OCI-M1 (cell line): ENCODE measurements at regions not wholly inside any gene's neighbourhood (a gene's known extent, or its start where the extent isn't known, plus 50 kb on each side); places are given as distances from the start of the nearest gene placed in this dataset.

Source experiments
- DNase-seq: peaks from one replicate; lab custom pipeline; 2025; lab: John Stamatoyannopoulos, UW

DNA sequence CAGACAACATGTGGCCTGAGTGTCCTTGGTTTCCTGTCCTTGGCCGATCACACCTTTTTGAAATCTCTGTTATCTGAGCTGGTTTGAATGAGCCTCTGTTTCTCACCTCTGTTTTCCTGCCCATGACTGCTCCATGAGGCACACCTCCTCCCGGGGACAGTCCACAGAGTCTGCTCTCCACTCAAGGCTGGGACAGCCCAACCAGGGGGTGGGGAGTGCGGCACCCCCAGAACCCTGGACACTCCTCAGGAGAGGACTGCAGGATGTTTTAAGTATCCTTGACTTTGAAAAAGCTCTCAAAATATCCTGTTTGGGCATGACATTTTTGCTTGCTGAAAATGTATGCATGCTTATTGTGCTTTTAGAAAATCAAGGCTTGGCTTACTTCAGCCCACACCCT, 333.0 kb upstream of the N4BP1 start:
- no peak for DNase-seq

DNA sequence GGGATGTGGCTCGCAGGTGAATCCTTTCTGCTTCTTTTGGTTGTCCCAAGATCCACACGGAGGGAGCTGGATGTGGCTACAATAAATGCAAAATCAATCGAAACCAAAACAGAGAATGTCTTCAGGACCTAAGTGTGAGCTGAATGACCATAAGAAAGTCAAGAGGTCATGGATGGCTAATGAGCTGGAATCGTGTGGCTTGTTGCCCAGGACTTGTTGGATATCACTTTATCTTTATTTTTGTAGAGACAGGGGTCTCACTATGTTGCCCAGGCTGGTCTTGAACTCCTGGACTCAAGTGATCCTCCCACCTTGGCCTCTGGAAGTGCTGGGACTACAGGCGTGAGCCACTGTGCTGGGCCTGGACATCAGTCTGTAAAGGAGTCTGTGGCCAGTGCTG, 326.8 kb upstream of the N4BP1 start:
- no peak for DNase-seq

DNA sequence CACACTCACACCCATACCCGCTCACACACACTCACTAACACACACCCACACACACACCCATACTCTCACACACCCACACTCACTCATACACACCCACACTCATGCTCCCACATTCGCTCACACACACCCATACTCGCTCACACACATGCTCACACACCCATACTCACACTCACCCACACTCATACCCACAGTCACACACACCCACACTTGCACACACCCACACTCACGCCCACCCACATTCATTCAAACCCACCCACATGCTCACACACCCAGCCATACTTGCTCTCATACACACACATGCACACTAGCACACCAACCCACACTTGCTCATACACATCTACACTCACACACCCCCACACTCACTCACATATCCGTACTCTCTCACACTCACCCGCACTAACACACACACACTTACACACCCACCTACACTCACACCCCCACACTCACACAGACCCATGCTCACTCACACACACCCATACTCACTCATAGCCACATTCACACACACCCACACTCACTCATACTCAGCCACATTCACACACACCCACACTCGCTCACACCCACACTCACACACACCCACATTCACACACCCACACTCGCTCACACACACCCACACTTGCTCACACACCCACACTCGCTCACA, 322.4 kb upstream of the N4BP1 start:
- DNase-seq, result no peak

DNA sequence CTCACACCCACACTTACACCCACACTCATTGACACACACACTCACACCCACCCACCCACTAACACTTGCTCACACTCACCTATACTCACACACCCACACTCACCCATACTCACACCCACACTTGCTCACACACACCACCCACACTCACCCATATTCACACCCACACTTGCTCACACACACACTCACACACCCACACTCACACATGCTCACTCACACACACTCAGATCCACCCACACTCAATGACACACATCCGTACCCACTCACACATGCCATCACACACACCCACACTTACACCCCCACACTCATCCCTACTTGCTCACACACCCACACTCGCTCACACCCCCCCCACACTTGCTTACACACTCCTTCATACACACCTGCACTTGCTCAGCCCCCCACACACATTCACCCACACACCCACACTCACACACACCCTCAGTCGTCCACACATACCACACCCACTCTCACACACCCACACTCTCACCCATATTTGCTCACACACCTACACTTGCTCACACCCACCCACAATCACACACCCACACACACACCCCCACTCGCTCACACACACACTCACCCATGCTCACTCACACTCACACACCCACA, 321.1 kb upstream of the N4BP1 start:
- no peak for DNase-seq

DNA sequence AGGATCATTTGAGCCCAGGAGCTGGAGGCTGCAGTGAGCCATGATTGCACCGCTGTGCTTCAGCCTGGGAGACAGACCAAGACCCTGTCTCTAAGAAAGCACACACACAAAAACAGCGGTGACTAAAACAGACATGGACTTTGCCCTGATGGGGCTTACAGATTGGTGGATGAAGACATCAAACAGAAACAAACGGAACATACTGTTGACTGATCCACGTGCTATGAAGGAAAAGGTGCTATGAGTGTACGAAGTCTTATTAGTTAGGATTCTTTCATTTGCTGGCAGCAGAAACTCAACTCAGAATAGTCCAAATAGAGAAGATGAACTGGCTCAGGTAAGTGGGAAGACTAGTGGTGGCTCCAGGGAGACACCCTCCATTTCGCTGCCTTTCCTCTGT, 309.8 kb upstream of the N4BP1 start:
- DNase-seq, result no peak

DNA sequence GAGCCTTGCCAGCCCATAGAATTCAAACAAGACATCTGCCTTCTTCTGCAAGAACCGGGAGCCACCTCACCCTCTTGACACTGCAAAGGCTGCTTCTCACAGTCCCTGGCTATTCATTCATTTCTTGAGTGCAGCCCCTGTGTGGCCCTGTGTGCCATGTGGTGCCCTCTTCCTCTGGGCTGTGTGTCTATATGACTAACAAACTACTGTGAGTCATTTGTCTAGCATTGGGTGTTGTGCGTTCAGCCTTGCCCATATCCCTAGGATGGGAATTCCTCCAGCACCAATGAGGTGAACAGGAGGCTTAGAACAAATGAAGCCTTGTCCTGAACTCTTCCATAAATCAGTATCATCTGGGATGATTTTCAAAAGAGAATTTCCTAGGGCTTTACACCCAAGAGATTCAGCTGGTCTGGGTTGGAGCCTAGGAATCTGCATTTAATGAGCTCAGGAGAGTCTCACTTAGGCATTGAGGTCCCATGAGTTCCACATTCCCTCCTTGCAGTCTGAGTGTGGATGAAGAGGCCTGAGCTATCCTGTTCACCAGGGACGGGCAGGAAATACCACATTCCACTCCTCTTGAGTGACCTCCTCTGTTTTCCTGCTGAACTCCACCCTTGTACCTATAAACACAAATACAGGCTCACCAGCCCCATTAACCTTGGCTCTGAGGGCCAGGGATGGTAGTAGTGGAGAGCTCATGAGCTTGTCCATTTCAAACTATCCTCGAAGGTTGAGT, 308.7 kb upstream of the N4BP1 start:
- no peak for DNase-seq

DNA sequence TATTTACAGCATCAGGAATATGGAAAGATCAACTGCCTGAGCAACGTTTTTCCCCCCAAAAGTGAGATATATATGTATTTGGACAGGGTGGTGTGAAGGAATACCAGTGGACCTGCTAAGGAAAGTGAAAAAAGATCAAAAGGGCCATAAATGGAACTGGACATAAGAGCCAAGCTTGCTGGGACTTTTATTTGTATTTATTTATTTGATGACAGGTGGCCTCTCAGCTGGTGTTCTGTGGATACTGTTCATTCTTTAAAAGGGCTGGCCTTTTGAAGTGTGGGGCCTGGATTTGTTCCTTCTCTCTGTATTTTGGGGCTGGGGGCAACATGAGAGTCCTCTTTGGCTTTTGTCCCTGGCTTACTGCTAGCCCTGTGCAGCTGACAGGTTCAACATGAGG, 306.6 kb upstream of the N4BP1 start:
- no peak for DNase-seq

DNA sequence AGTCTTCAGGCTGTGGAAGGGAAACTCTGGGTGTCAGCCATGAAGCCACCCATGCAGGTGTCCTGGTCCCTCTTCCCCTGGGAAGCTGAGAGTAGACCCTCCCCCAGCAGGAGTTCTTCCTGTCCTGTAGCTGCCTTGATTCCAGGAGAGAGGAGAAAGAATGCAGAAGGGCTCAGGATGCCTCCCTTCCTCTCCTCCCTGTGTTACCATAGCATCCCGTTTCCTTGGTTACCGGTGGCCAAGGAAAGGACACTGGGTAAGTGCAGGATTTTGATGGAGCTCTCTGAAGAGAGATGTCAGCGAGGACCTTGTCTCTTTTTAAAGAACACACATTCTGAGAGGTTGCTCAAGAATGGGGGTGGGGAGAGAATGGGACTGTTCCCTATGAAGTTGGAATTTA, 304.1 kb upstream of the N4BP1 start:
- no peak for DNase-seq

DNA sequence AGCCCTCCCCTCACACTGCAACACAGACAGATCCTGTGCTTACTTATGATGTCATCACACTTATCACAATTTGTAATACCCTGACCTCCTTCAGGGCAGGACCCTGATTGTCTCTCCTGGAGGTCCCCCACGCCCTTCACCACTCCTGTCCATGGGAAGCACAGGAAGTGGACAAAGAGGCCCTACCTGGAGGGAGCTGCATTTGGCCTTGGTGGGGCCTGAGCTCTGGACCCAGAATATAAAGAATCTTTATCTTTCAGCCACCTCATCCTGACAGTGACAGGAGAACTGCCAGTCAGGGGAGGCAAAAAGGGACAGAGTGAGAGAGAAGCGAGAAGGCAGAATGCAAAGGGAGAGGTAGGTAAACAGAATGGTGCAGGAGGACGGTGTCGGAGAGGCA, 303.4 kb upstream of the N4BP1 start:
- no peak for DNase-seq

DNA sequence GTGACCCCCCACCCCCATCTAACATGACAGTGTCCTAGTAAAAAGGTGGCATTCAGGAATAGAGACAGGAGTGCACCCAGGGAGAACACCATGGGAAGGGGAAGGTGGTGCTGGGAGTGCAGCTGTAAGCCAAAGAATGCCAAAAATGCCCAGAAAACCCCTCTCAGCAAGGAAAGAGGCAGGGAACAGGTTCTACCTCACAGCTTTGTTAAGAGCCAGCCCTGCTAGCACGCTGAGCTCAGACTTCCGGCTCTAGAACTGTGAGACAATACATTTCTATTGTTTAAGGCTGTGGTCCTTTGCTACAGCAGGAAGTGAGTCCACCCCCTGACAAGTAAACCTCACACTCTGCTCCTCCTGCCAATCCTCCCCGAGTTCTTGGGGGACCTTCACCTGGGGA, 302.4 kb upstream of the N4BP1 start:
- no peak for DNase-seq

DNA sequence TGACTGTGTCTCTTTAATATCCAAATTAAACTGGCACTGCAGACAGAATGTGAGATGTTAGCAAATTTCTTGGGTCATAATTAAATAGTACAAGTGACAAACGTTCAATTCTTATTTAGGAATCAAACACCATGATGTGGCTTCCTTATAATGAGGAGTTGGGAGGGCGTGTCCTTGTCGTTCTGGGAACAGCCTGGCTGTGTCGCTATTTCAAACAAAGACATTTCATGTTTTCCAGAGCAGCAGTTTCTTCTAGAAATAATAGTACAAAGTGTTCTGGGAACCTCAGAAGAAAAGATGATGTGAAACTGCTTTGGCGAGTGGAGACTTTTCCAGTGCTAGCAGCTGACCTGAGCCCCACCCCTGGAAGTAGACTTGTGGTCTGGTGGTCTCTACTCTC, 301.7 kb upstream of the N4BP1 start:
- no peak for DNase-seq

DNA sequence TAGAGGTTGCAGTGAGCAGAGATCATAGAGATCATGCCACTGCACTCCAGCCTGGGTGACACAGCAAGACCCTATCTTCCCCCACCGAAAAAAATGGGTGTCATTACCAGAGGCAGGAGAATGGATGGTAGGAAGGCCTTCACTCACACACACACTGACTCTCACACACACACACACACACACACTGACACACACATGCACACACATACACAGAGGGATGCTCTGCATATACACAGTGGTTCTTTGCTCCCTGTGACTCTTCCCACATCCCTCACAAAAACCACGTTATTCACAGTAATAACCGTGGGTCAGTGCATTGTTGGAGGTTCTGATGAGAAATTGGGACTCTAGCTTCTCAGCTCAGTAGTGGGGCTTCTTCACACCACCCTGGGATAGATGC, 300.2 kb upstream of the N4BP1 start:
- DNase-seq, result no peak

DNA sequence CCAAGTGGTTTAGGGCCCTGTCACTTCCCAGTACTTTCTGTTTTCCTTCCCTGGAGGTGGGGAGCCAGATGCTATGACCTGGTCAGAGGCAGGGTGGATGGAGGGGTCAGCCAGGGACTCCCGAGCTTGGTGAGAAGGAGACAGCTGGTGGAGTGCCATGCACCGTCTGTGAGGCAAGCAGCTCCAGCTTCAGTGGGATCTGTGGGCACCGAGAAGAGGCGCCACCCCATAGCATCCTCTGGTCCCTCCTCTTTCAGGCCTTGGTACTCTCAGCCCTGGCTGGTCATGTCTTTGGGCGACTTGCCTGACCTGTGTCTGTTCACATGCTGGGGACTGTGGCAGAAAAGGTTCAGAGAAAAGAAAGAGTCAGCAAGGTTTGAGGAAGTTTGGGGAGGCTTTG, 299.3 kb upstream of the N4BP1 start:
- no peak for DNase-seq

DNA sequence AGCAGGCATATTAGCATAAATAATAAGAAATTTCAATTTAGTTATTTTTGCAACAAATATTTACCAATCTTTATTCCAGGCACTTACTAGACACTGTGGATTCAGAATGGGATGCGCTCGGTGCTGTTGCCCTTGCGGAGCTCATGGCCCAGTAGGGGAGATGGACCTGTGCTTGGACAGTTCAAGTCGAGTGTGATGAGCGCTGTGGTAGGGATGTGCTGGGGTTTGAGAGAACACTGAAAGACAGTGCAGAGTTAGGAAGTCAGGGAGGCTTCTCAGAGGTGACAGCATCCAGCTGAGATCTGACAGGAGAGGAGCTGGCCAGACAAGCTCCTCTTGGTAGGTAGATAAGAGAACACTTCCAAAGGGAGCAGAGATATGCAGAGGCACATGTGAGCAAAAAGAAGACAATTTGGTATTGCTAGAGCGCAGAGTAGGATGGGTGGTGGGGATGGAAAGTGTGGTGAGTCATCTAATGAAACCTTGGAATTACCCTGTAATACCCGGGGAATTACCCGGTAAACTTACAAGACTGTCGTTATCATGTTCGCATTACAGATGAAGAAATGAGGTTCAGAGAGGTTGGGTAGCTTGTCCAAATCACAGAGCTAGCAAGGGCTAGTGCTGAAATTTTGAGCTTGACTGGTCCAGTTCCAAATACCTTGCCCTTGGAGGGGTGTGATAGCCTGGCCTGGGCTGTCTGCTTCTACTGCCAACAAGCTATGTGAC, 298.1 kb upstream of the N4BP1 start:
- no peak for DNase-seq

DNA sequence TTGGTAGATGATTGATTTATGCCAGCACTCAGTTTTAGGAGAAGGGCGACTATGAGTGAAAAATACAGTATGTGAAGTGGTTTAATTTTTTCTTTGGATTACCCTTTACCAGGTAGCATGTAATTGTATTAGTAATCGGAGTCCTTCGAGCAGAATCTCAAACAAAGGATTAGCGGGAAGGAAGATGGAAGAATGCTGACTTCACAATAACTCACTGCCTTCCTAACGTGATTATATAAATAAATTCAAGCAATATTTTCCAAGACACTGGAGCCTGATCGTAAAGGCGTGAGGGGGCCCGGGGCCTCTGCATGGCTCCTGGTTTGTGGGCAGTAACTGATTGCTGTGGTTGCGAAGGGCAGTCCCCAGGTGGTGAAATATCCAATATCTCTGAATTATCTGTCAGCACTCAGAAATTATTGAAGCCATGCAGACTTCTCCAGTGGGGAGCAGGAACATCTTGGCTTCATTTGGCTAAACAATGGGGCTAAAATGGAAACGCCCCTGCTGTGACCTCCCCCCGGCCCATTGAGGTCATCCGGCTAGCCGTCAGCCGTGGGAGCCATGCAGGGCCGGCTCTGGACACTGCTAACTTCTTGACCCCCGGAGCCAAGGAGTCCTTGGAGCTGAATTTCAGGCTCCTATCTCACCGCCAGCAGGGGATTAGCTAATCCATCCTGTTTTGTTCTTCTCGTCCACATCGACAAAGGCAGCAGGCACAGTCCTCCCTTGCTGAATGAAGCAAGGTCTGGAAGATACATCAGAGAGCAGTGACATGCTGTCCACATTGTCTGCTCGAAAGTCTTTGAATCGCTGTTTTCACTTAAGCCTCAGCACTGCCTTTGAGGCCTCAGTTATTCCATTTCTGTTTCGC, 295.9 kb upstream of the N4BP1 start:
- no peak for DNase-seq

DNA sequence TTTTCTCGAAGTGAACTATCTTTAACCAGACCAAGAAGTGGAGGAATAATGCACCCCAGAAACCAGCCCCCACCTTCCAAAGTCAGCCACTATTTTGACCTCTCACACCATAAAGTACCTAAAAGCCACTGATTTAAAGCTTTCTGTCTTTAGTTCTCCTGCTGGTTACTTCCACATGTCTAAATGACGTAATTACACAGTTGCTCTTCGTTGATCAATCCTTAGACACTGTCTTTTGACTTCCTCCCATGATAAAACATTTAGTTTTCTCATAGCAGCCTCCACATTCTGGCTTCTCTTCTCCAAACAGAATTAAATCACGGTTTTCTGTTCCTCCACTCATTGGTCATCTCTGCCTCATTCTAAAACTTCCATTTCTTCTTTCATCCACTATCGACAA, 294.4 kb upstream of the N4BP1 start:
- DNase-seq, result no peak

DNA sequence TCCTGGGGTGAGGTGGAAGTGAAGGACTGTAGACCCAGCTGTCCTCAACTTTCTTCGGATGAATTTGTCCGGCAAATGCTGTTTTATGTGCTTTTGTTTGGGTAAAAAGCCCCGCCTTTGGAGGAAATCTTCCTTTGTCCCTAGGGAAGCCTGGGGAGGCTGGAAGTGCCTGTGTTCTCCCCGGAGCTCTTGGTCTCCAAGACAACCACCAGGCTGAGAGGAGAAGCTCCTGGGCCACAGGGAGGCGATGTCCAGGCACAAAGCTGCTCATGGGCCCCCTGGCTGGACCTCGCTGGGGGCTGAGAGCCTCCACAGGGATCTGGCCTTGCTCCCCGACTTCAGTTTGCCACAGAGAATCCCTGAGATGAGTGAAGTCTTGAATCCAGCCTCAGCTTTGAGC, 293.1 kb upstream of the N4BP1 start:
- DNase-seq, result no peak

DNA sequence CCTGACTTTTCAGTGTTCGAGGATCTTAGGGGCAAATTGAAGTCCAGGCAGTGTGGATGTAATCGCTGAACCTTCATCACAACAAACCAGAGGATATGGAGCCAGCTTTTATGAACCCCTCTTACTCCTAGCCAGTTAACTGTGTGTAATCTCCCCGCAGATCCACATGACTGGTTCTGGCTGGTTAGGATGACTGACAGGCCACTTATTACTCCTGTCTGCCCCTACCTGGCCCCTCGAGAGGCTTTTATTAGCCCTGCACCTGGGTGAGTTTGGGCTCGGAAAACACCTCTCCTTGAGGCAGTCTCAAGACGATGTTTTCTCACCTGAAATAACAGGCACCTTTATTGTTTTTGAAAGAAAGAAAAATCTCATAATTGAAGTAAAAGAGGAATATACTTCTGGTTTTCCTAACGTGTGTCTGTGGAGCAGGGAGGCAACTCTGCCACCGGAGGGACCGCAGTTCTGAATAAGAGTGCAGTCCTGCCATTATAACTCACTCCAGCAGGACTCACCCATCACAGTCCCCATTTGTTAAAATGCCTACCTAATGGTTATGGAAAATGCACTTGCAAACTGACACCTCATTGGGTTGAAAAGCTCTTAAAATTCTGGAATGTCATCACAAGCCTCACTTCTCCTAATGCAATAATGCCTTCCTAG, 291.9 kb upstream of the N4BP1 start:
- DNase-seq, result no peak

DNA sequence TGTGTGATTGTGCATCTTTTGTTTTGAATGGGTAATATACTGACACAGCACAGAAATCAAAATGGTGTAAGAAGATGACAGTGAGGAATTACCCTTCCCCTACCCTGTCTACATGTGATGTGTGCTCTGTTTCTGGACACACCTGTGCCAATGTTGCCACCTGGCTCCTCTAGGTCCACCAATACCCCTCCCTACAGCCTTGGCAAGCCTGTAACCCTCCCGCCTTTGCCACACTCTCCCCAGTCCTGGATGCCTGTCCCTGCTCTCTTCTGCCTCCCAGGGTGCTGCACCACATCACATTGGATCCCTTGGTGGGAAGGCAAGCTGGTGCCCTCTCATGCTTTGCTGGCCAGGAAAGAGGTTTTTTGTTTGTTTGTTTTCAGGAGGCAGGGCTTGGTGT, 289.5 kb upstream of the N4BP1 start:
- DNase-seq, result no peak

DNA sequence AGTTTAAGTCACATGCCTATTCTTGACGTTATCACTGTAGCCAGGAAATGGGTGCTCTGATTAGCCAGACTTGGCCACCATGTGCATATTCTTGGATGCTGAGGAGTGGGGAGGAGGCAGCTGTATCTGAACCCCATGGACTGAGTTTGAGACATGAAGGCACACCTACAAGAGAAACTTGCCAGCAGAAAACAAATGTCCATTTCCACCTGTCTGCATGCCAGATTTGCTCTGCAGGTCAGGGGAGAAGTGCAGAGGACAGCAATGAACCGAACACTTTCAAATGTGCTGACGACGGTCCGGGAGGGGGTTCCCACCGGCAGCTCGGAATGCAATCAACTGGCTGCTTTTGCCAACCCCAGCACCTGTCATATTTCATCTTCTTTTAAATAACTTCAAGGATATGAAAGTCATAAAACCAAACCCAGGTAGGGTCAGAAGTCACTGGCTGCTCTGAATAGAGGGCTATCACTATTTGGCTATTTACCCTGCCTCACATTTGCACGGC, 287.8 kb upstream of the N4BP1 start:
- no peak for DNase-seq

DNA sequence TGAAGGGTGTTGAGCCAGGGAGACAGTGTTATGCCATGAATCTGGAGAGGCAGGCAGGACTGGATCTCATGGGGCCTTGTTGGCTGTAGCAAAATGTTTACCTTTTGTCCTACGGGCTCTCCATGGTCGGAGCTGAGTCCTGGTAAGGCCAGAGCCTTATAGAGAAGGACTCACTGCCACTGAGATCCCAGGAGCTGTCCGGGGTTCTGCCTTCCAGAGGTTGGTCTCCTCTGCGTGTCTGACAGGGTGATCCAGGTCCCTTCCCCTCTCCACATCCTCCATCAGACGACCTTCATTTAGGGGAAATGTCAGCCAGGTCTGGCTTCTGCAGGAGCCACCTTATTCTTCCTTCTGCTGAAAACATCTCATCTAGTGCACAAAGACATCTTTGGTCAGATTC, 285.2 kb upstream of the N4BP1 start:
- no peak for DNase-seq
